Vagina (tissue), 2 donors: ENCODE measurements at regions not wholly inside any gene's neighbourhood (a gene's known extent, or its start where the extent isn't known, plus 50 kb on each side); places are given as distances from the start of the nearest gene placed in this dataset.

Experiments used
- DNase-seq, 2 donors: peaks; one replicate each; pipeline ENCODE4 v3.0.0-alpha.2; 2017; ENCODE audit errors: extremely low spot score in 2 of 2
- H3K27ac ChIP-seq: fragments of 200-600 bp; sonication (generic); one replicate; pipeline ENCODE4 v1.5.1; 2019
- H3K27me3 ChIP-seq: fragments of 200-600 bp; sonication (generic); one replicate; pipeline ENCODE4 v1.5.1; 2019
- H3K36me3 ChIP-seq, 2 donors: fragments of 200-600 bp; sonication (generic); one replicate each; pipeline ENCODE4 v1.5.1; 2017 to 2019
- H3K4me1 ChIP-seq: fragments of 200-600 bp; sonication (generic); one replicate; pipeline ENCODE4 v1.5.1; 2019
- H3K4me3 ChIP-seq, 2 donors: fragments of 200-600 bp; sonication (generic); 1 replicate in 1 of 2; 2 replicates in 1 of 2; pipeline ENCODE4 v1.5.1; 2016 to 2019
- H3K9me3 ChIP-seq: fragments of 200-600 bp; sonication (generic); one replicate; pipeline ENCODE4 v1.5.1; 2019
- POLR2A ChIP-seq, 2 donors: fragments of 450-650 bp; IDR thresholded peaks; one replicate each; pipeline ENCODE4 v1.6.1; 2017; ENCODE audit warnings: antibody characterized with exemption in 2 of 2, mild to moderate bottlenecking in 2 of 2, moderate library complexity in 2 of 2
- POLR2AphosphoS5 ChIP-seq, 2 donors: sonication (generic); formaldehyde crosslinking; IDR thresholded peaks; one replicate each; pipeline ENCODE4 v1.9.0; 2017; ENCODE audit warnings: antibody characterized with exemption in 2 of 2, mild to moderate bottlenecking in 2 of 2, low read depth in 1 of 2; ENCODE audit not compliant: insufficient read depth in 1 of 2
- intact Hi-C: fragments of 100-400 bp; cut with DNase I; formaldehyde crosslinking; loops from one replicate; pipeline ENCODE4 v1.15.1; 2023
- TF ChIP-seq, protein P1 (sequence below), 3 experiments: fragments of 450-650 bp in 2 of 3; fragments of 200-600 bp in 1 of 3; sonication (generic) in 1 of 3; IDR thresholded peaks; one replicate each; pipeline ENCODE4 v1.5.1; 2017 to 2019; ENCODE audit warnings: antibody characterized with exemption in 3 of 3, mild to moderate bottlenecking in 2 of 3, moderate library complexity in 2 of 3

DNA sequence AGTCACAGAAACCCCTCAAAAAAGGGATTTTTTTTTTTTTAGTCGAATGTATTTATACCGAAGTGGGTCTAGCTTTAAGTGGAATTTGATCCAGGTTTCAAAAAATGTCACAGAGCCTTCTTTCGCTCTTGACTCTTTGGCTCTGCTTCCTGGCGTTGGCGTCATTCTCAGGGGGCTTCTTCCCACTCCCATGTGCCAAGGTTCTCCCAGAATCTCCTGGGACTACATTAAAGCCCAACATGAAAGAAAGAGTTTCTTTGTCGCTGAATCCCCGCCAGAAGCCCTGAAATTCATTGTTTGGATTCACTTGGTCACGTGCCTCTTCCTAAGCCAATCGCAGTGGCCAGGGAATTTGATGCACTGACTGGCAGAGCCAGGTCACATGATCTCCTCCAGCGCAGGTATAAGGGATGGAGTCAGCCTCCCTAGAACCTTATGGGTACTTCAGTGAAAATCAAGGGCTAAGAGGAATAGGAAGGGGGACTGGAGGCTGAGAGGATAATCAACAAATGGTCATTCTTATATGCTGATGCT lies 101.2 kb downstream of the RPS24 start:
- Histone ChIP-seq H3K27ac (no peak overlapping the region), H3K4me1 (no peaks in the 10 kb centered on the region), H3K36me3 (no peaks in the 10 kb centered on the region), H3K9me3 (no peaks in the 10 kb centered on the region), H3K4me3 (no peak overlapping the region), H3K27me3 (no peaks in the 10 kb centered on the region)
- intact Hi-C loops: no loop called here
- TF ChIP-seq POLR2A (IDR thresholded peaks at IDR 0.05) (no peak), POLR2AphosphoS5 (IDR thresholded peaks at IDR 0.05; ENCODE audit: insufficient read depth in 1 of 2, low read depth in 1 of 2) (no peak)
- TF ChIP-seq, protein P1, sequence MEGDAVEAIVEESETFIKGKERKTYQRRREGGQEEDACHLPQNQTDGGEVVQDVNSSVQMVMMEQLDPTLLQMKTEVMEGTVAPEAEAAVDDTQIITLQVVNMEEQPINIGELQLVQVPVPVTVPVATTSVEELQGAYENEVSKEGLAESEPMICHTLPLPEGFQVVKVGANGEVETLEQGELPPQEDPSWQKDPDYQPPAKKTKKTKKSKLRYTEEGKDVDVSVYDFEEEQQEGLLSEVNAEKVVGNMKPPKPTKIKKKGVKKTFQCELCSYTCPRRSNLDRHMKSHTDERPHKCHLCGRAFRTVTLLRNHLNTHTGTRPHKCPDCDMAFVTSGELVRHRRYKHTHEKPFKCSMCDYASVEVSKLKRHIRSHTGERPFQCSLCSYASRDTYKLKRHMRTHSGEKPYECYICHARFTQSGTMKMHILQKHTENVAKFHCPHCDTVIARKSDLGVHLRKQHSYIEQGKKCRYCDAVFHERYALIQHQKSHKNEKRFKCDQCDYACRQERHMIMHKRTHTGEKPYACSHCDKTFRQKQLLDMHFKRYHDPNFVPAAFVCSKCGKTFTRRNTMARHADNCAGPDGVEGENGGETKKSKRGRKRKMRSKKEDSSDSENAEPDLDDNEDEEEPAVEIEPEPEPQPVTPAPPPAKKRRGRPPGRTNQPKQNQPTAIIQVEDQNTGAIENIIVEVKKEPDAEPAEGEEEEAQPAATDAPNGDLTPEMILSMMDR (IDR thresholded peaks at IDR 0.05): no peak
- DNase-seq: peak in 1 of 2 donors; percentile 5

DNA sequence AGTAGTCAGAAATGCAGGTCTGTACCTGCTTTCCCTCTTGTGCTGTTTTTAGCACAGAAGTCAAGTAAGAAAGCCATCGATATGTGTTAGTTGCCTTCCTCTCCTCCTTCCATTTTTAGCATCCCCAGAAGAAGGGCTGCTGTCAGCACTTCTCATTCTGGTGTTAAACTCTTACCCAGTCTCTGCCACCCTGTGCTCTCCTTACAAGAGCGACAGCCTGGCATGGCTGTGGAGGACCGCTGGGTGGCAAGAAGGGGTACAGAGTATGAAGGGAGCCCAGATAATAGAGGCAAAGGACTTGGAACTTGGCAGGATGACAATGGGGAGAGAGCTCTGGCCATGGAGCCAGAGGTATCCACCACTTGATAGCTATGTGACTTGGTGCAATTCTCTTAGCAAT lies 103.5 kb downstream of the RPS24 start:
- Histone ChIP-seq H3K27ac (no peak overlapping the region), H3K4me3 (no peak overlapping the region), H3K9me3 (no peaks in the 10 kb centered on the region), H3K4me1 (no peaks in the 10 kb centered on the region), H3K27me3 (no peaks in the 10 kb centered on the region), H3K36me3 (no peaks in the 10 kb centered on the region)
- TF ChIP-seq, protein P1 (IDR thresholded peaks at IDR 0.05): no peak
- TF ChIP-seq POLR2AphosphoS5 (IDR thresholded peaks at IDR 0.05; ENCODE audit: insufficient read depth in 1 of 2, low read depth in 1 of 2) (no peak), POLR2A (IDR thresholded peaks at IDR 0.05) (no peak)
- peak in 1 of 2 donors; percentile 29 for DNase-seq
- intact Hi-C loops: no loop called here

DNA sequence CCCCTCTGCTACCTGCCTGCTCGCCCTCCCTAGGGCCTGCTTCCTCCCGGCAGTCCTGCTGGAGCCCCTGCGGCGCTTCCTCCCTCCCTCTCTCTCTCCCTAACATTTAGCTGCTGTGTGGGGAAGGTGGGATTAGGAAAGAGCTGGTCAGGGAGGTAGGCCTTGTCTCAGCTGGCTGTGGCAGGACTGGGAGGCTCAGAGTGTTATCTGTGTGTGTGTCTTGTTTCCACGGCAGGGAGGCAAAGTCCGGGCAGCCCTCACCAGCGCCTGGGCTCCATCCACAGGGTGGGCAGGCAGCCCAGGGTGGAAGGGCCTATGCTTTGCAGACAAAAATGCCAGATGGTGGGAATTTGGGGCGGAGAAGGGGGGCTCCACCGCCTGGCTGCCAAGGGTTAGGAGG lies 105.7 kb downstream of the RPS24 start:
- Histone ChIP-seq H3K4me1 (no peaks in the 10 kb centered on the region), H3K9me3 (no peaks in the 10 kb centered on the region), H3K4me3 (no peak overlapping the region), H3K36me3 (no peaks in the 10 kb centered on the region), H3K27ac (no peak overlapping the region), H3K27me3 (no peaks in the 10 kb centered on the region)
- intact Hi-C loops: no loop called here
- no peak for TF ChIP-seq POLR2AphosphoS5 (IDR thresholded peaks at IDR 0.05; ENCODE audit: insufficient read depth in 1 of 2, low read depth in 1 of 2)
- TF ChIP-seq, protein P1 (IDR thresholded peaks at IDR 0.05): no peak
- TF ChIP-seq POLR2A (IDR thresholded peaks at IDR 0.05): no peak
- no peak for DNase-seq

DNA sequence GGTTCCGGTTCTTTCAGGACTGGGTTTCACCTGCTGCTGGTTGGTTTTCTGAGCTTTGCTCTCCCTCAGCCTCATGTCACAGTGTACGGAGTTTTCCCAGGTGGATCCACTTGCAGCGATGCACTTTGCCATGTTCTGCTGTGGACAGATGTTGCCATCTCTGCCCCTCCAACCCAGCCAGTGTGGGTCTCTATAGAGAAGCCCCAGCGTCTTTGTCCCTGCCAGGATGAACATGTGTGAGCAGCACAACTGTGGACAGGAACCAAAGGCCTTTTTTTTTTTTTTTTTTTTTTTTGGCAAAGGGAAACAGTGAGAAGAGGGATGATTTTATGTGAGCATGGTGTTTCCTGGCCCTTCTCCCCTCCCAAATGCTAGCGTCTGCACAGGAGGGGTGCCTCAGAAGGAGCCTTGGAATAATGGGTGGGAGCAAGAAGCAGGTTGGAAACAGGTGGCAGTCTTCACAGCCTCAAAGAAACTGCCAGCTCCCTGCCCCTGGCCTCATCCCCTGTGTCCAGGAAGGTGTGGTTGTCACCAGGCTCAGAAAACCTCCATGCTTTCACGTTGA lies 106.5 kb downstream of the RPS24 start:
- DNase-seq: no peak
- Histone ChIP-seq H3K36me3 (no peaks in the 10 kb centered on the region), H3K4me1 (no peaks in the 10 kb centered on the region), H3K27me3 (no peaks in the 10 kb centered on the region), H3K4me3 (no peak overlapping the region), H3K27ac (no peak overlapping the region), H3K9me3 (no peaks in the 10 kb centered on the region)
- TF ChIP-seq POLR2AphosphoS5 (IDR thresholded peaks at IDR 0.05; ENCODE audit: insufficient read depth in 1 of 2, low read depth in 1 of 2) (no peak), POLR2A (IDR thresholded peaks at IDR 0.05) (no peak)
- TF ChIP-seq, protein P1 (IDR thresholded peaks at IDR 0.05): no peak
- intact Hi-C loops: no loop called here

DNA sequence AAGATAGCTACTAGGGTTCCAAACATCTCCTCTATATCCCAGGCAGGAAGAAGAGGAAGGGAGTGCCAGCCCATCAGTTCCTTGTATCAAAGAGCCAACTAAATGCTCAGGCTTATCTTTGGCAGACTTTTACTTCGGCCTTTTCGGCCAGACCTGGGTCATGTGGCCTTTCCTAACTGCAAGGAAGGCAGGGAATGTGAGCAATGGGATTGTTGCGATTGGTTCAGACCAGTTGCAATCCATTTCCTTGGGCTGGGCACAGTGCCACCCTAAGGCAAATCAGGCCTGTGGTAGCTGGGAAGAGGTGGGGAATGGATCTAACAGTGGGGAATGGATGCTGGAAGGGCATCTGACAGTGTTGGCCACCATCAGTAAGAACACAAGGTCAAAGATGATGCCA lies 109.9 kb downstream of the RPS24 start:
- peak; percentile 70 to 77 for DNase-seq
- TF ChIP-seq, protein P1 (IDR thresholded peaks at IDR 0.05): no peak
- TF ChIP-seq POLR2AphosphoS5 (IDR thresholded peaks at IDR 0.05; ENCODE audit: insufficient read depth in 1 of 2, low read depth in 1 of 2): no peak
- TF ChIP-seq POLR2A (IDR thresholded peaks at IDR 0.05): no peak
- H3K36me3 ChIP-seq: no peaks in the 10 kb centered on the region
- H3K27me3 ChIP-seq: no peaks in the 10 kb centered on the region
- no peak overlapping the region for H3K27ac ChIP-seq
- intact Hi-C loops: no loop called here
- H3K9me3 ChIP-seq: no peaks in the 10 kb centered on the region
- H3K4me3 ChIP-seq: no peak overlapping the region
- no peaks in the 10 kb centered on the region for H3K4me1 ChIP-seq
